ENCODE measurements at regions not wholly inside any gene's neighbourhood (a gene's known extent, or its start where the extent isn't known, plus 50 kb on each side); places are given as distances from the start of the nearest gene placed in this dataset.
"Not testable (repeated sequence)": the region's sequence is repeated elsewhere in the genome, so short reads cannot be mapped to it uniquely, and the experiment has no call there.

- not testable (repeated sequence) for H2BK5ac ChIP-seq (ENCODE audit: low read length); H4K8ac ChIP-seq (ENCODE audit: low read depth, low read length); H3K9ac ChIP-seq (ENCODE audit: low read length); H4K5ac ChIP-seq (ENCODE audit: low read length); H3K56ac ChIP-seq (ENCODE audit: low read length); H2AK5ac ChIP-seq (ENCODE audit: low read length); H3K27me3 ChIP-seq (ENCODE audit: insufficient read depth, low read length, poor library complexity); H3K27ac ChIP-seq (ENCODE audit: low read depth, low read length); H3K4me3 ChIP-seq (ENCODE audit: low read length); H2BK15ac ChIP-seq (replicated peaks; ENCODE audit: low read depth); H3K79me1 ChIP-seq (ENCODE audit: low read length); H3K18ac ChIP-seq (ENCODE audit: low read length); H3K36me3 ChIP-seq (ENCODE audit: control insufficient read depth, insufficient read depth, low read length); H3K79me2 ChIP-seq (ENCODE audit: control insufficient read depth, insufficient read depth, low read length); H3K4me1 ChIP-seq (ENCODE audit: control insufficient read depth, low read depth, low read length); H3K4ac ChIP-seq (ENCODE audit: low read depth, low read length); H3K4me2 ChIP-seq (ENCODE audit: low read length); DNase-seq; H2BK120ac ChIP-seq (ENCODE audit: low read depth, low read length); H3K23ac ChIP-seq (ENCODE audit: low read length)
- no CpG with 5 or more reads among the region's 2 CpGs for WGBS (ENCODE audit: extremely low coverage, insufficient coverage, low lambda C conversion rate)
Measured at GRCh38 chr7:34448531-34448930, 209.5 kb upstream of the NPSR1 start.

DNA sequence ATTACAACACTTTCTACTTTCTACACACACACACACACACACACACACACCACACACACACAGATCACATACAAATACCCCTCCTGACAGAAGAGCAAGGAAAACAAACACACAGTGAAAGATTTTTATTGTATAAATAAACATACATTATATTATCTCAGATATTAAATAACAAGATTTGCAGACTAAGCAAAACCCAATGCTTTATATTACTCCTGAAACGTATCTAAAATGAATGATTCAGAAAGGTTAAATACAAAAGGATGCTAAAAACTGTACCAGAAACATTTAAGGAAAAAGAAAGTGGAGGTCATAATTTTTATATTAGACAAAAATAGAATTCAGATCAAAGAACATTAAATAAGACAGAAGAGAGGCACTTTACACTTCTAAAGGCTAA, 208.3 kb upstream of the NPSR1 start:
- H4K8ac ChIP-seq (ENCODE audit: low read depth, low read length) = no peak overlapping the region
- no peak overlapping the region for H3K27ac ChIP-seq (ENCODE audit: low read depth, low read length)
- no peak overlapping the region for H3K18ac ChIP-seq (ENCODE audit: low read length)
- H3K9ac ChIP-seq (ENCODE audit: low read length) = no peak overlapping the region
- no peak overlapping the region for H4K5ac ChIP-seq (ENCODE audit: low read length)
- no peak for DNase-seq
- H3K4ac ChIP-seq (ENCODE audit: low read depth, low read length) = no peak overlapping the region
- no peak overlapping the region for H2AK5ac ChIP-seq (ENCODE audit: low read length)
- H3K36me3 ChIP-seq (ENCODE audit: control insufficient read depth, insufficient read depth, low read length) = no peaks in the 10 kb centered on the region
- H3K4me2 ChIP-seq (ENCODE audit: low read length) = no peak overlapping the region
- no peaks in the 10 kb centered on the region for H3K79me2 ChIP-seq (ENCODE audit: control insufficient read depth, insufficient read depth, low read length)
- H2BK5ac ChIP-seq (ENCODE audit: low read length) = no peak overlapping the region
- H3K23ac ChIP-seq (ENCODE audit: low read length) = no peak overlapping the region
- no peaks in the 10 kb centered on the region for H3K4me1 ChIP-seq (ENCODE audit: control insufficient read depth, low read depth, low read length)
- H3K27me3 ChIP-seq (ENCODE audit: insufficient read depth, low read length, poor library complexity) = no peaks in the 10 kb centered on the region
- H2BK120ac ChIP-seq (ENCODE audit: low read depth, low read length) = no peak overlapping the region
- no peaks in the 10 kb centered on the region for H3K79me1 ChIP-seq (ENCODE audit: low read length)
- H2BK15ac ChIP-seq (replicated peaks; ENCODE audit: low read depth) = no peak overlapping the region
- no peak overlapping the region for H3K56ac ChIP-seq (ENCODE audit: low read length)
- WGBS (ENCODE audit: extremely low coverage, insufficient coverage, low lambda C conversion rate) = no CpG with 5 or more reads among the region's 1 CpG
- H3K4me3 ChIP-seq (ENCODE audit: low read length) = no peak overlapping the region

GRCh38 chr7:34451183-34451582, 206.8 kb upstream of the NPSR1 start:
- DNase-seq = no peak
- no peak overlapping the region for H3K56ac ChIP-seq (ENCODE audit: low read length)
- H4K8ac ChIP-seq (ENCODE audit: low read depth, low read length) = no peak overlapping the region
- no peaks in the 10 kb centered on the region for H3K4me1 ChIP-seq (ENCODE audit: control insufficient read depth, low read depth, low read length)
- no peak overlapping the region for H3K9ac ChIP-seq (ENCODE audit: low read length)
- no peak overlapping the region for H3K4me3 ChIP-seq (ENCODE audit: low read length)
- H3K27me3 ChIP-seq (ENCODE audit: insufficient read depth, low read length, poor library complexity) = no peaks in the 10 kb centered on the region
- no peak overlapping the region for H3K4me2 ChIP-seq (ENCODE audit: low read length)
- no peak overlapping the region for H2BK5ac ChIP-seq (ENCODE audit: low read length)
- H3K4ac ChIP-seq (ENCODE audit: low read depth, low read length) = no peak overlapping the region
- no peak overlapping the region for H3K23ac ChIP-seq (ENCODE audit: low read length)
- no peak overlapping the region for H2AK5ac ChIP-seq (ENCODE audit: low read length)
- H3K18ac ChIP-seq (ENCODE audit: low read length) = no peak overlapping the region
- H3K36me3 ChIP-seq (ENCODE audit: control insufficient read depth, insufficient read depth, low read length) = no peaks in the 10 kb centered on the region
- H2BK120ac ChIP-seq (ENCODE audit: low read depth, low read length) = no peak overlapping the region
- no peak overlapping the region for H4K5ac ChIP-seq (ENCODE audit: low read length)
- H2BK15ac ChIP-seq (replicated peaks; ENCODE audit: low read depth) = no peak overlapping the region
- no peaks in the 10 kb centered on the region for H3K79me1 ChIP-seq (ENCODE audit: low read length)
- no peak overlapping the region for H3K27ac ChIP-seq (ENCODE audit: low read depth, low read length)
- WGBS (ENCODE audit: extremely low coverage, insufficient coverage, low lambda C conversion rate) = no CpG with 5 or more reads among the region's 1 CpG
- no peaks in the 10 kb centered on the region for H3K79me2 ChIP-seq (ENCODE audit: control insufficient read depth, insufficient read depth, low read length)

GRCh38 chr7:34451923-34452322, 206.1 kb upstream of the NPSR1 start:
- no peak overlapping the region for H2BK120ac ChIP-seq (ENCODE audit: low read depth, low read length)
- H4K8ac ChIP-seq (ENCODE audit: low read depth, low read length) = no peak overlapping the region
- H3K27ac ChIP-seq (ENCODE audit: low read depth, low read length) = no peak overlapping the region
- no peak overlapping the region for H3K4me3 ChIP-seq (ENCODE audit: low read length)
- no peak overlapping the region for H3K56ac ChIP-seq (ENCODE audit: low read length)
- no peak overlapping the region for H3K9ac ChIP-seq (ENCODE audit: low read length)
- H2BK5ac ChIP-seq (ENCODE audit: low read length) = no peak overlapping the region
- no peaks in the 10 kb centered on the region for H3K79me1 ChIP-seq (ENCODE audit: low read length)
- no CpG with 5 or more reads among the region's 3 CpGs for WGBS (ENCODE audit: extremely low coverage, insufficient coverage, low lambda C conversion rate)
- no peaks in the 10 kb centered on the region for H3K36me3 ChIP-seq (ENCODE audit: control insufficient read depth, insufficient read depth, low read length)
- no peaks in the 10 kb centered on the region for H3K27me3 ChIP-seq (ENCODE audit: insufficient read depth, low read length, poor library complexity)
- H3K4me2 ChIP-seq (ENCODE audit: low read length) = no peak overlapping the region
- no peak overlapping the region for H3K18ac ChIP-seq (ENCODE audit: low read length)
- H2BK15ac ChIP-seq (replicated peaks; ENCODE audit: low read depth) = no peak overlapping the region
- H3K23ac ChIP-seq (ENCODE audit: low read length) = no peak overlapping the region
- H2AK5ac ChIP-seq (ENCODE audit: low read length) = no peak overlapping the region
- H3K4me1 ChIP-seq (ENCODE audit: control insufficient read depth, low read depth, low read length) = no peaks in the 10 kb centered on the region
- no peak overlapping the region for H4K5ac ChIP-seq (ENCODE audit: low read length)
- no peaks in the 10 kb centered on the region for H3K79me2 ChIP-seq (ENCODE audit: control insufficient read depth, insufficient read depth, low read length)
- DNase-seq = no peak
- no peak overlapping the region for H3K4ac ChIP-seq (ENCODE audit: low read depth, low read length)

DNA sequence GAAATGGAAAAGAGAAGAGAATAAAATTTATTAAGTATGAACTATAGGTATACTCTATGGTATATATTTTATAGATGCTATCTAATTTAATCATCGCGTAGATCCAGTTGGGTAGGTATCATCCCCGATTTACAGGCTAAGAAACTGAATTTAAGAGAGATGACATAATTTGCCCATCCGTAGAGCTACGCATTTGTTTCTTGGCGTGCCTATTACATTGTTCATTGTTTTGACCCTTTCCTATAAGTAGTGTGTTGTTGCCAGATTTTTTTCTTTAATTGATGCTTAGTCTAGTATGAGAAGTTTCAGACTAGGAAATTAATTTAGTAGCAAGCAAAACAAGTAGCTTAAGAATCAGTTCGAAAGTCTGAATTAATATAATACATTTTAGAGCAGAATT, 205.7 kb upstream of the NPSR1 start:
- Histone ChIP-seq H2BK15ac (replicated peaks; ENCODE audit: low read depth) (no peak overlapping the region), H2BK5ac (ENCODE audit: low read length) (no peak overlapping the region), H3K4me3 (ENCODE audit: low read length) (no peak overlapping the region), H2BK120ac (ENCODE audit: low read depth, low read length) (no peak overlapping the region), H4K8ac (ENCODE audit: low read depth, low read length) (no peak overlapping the region), H3K36me3 (ENCODE audit: control insufficient read depth, insufficient read depth, low read length) (no peaks in the 10 kb centered on the region), H3K27me3 (ENCODE audit: insufficient read depth, low read length, poor library complexity) (no peaks in the 10 kb centered on the region), H4K5ac (ENCODE audit: low read length) (no peak overlapping the region), H3K56ac (ENCODE audit: low read length) (no peak overlapping the region), H3K23ac (ENCODE audit: low read length) (no peak overlapping the region), H3K4ac (ENCODE audit: low read depth, low read length) (no peak overlapping the region), H3K27ac (ENCODE audit: low read depth, low read length) (no peak overlapping the region), H2AK5ac (ENCODE audit: low read length) (no peak overlapping the region), H3K79me1 (ENCODE audit: low read length) (no peaks in the 10 kb centered on the region), H3K18ac (ENCODE audit: low read length) (no peak overlapping the region), H3K4me1 (ENCODE audit: control insufficient read depth, low read depth, low read length) (no peaks in the 10 kb centered on the region), H3K4me2 (ENCODE audit: low read length) (no peak overlapping the region), H3K79me2 (ENCODE audit: control insufficient read depth, insufficient read depth, low read length) (no peaks in the 10 kb centered on the region), H3K9ac (ENCODE audit: low read length) (no peak overlapping the region)
- WGBS (ENCODE audit: extremely low coverage, insufficient coverage, low lambda C conversion rate) = no CpG with 5 or more reads among the region's 7 CpGs
- DNase-seq = no peak

- no peak overlapping the region for H4K8ac ChIP-seq (ENCODE audit: low read depth, low read length)
- H3K36me3 ChIP-seq (ENCODE audit: control insufficient read depth, insufficient read depth, low read length) = no peaks in the 10 kb centered on the region
- no peak overlapping the region for H2BK120ac ChIP-seq (ENCODE audit: low read depth, low read length)
- no peak overlapping the region for H3K4me3 ChIP-seq (ENCODE audit: low read length)
- H3K4me1 ChIP-seq (ENCODE audit: control insufficient read depth, low read depth, low read length) = no peaks in the 10 kb centered on the region
- no peak overlapping the region for H3K4ac ChIP-seq (ENCODE audit: low read depth, low read length)
- H3K23ac ChIP-seq (ENCODE audit: low read length) = no peak overlapping the region
- H3K79me1 ChIP-seq (ENCODE audit: low read length) = no peaks in the 10 kb centered on the region
- no peak overlapping the region for H3K18ac ChIP-seq (ENCODE audit: low read length)
- no peak overlapping the region for H2BK15ac ChIP-seq (replicated peaks; ENCODE audit: low read depth)
- H3K79me2 ChIP-seq (ENCODE audit: control insufficient read depth, insufficient read depth, low read length) = no peaks in the 10 kb centered on the region
- no peak overlapping the region for H2BK5ac ChIP-seq (ENCODE audit: low read length)
- no peak overlapping the region for H3K56ac ChIP-seq (ENCODE audit: low read length)
- no peak overlapping the region for H3K27ac ChIP-seq (ENCODE audit: low read depth, low read length)
- H2AK5ac ChIP-seq (ENCODE audit: low read length) = no peak overlapping the region
- no peak overlapping the region for H3K4me2 ChIP-seq (ENCODE audit: low read length)
- H4K5ac ChIP-seq (ENCODE audit: low read length) = no peak overlapping the region
- H3K9ac ChIP-seq (ENCODE audit: low read length) = no peak overlapping the region
- no peak for DNase-seq
- no CpG with 5 or more reads among the region's 2 CpGs for WGBS (ENCODE audit: extremely low coverage, insufficient coverage, low lambda C conversion rate)
- H3K27me3 ChIP-seq (ENCODE audit: insufficient read depth, low read length, poor library complexity) = no peaks in the 10 kb centered on the region
Measured at GRCh38 chr7:34453150-34453549, 204.9 kb upstream of the NPSR1 start.
